Activated effector memory CD4-positive, alpha-beta T cell treated with anti-CD3 and anti-CD28 coated beads, Interleukin-2, amount 50 U/mL, for 16 hours (primary cell): ENCODE measurements at regions not wholly inside any gene's neighbourhood (a gene's known extent, or its start where the extent isn't known, plus 50 kb on each side); places are given as distances from the start of the nearest gene placed in this dataset.
"Not testable (repeated sequence)": the region's sequence is repeated elsewhere in the genome, so short reads cannot be mapped to it uniquely, and the experiment has no call there.

Experiments used
- DNase-seq: peaks from one replicate; pipeline ENCODE4 v3.0.0-alpha.2; 2020

- DNase-seq = not testable (repeated sequence)
These were observed 133.1 kb downstream of the CENPC start for GRCh38 chr4:67412153-67412712.

GRCh38 chr4:67403342-67403741 is 142.0 kb downstream of the CENPC start:
- DNase-seq = no peak

- no peak for DNase-seq
These were observed 143.4 kb downstream of the CENPC start for GRCh38 chr4:67401902-67402301.

- DNase-seq = no peak
These were observed 147.4 kb downstream of the CENPC start for GRCh38 chr4:67397931-67398330.

GRCh38 chr4:67397031-67397430 is 148.3 kb downstream of the CENPC start:
- no peak for DNase-seq

- no peak for DNase-seq
These were observed 149.3 kb downstream of the CENPC start for GRCh38 chr4:67396008-67396407.

- no peak for DNase-seq
These were observed 150.4 kb downstream of the CENPC start for GRCh38 chr4:67394879-67395278.

- DNase-seq = no peak
These were observed 151.5 kb downstream of the CENPC start for GRCh38 chr4:67393699-67394281.

- DNase-seq = no peak
These were observed 152.3 kb downstream of the CENPC start for GRCh38 chr4:67393007-67393406.

GRCh38 chr4:67381406-67381804 is 163.9 kb downstream of the CENPC start:
- DNase-seq = peak; percentile 54

GRCh38 chr4:67380702-67381405 is 164.4 kb downstream of the CENPC start:
- DNase-seq = not testable (repeated sequence)

- DNase-seq = no peak
These were observed 165.1 kb downstream of the CENPC start for GRCh38 chr4:67380154-67380553.

GRCh38 chr4:67375291-67375690 is 170.0 kb downstream of the CENPC start:
- no peak for DNase-seq

- no peak for DNase-seq
These were observed 173.7 kb downstream of the CENPC start for GRCh38 chr4:67371615-67372014.

GRCh38 chr4:67366311-67366861 is 178.9 kb downstream of the CENPC start:
- no peak for DNase-seq

GRCh38 chr4:67365661-67366245 is 179.6 kb downstream of the CENPC start:
- DNase-seq = no peak

- no peak for DNase-seq
These were observed 189.5 kb downstream of the CENPC start for GRCh38 chr4:67355806-67356205.

GRCh38 chr4:67346654-67347053 is 198.6 kb downstream of the CENPC start:
- no peak for DNase-seq

GRCh38 chr4:67344594-67345380 is 200.5 kb downstream of the CENPC start:
- DNase-seq = no peak

- no peak for DNase-seq
These were observed 202.1 kb downstream of the CENPC start for GRCh38 chr4:67343199-67343598.

- no peak for DNase-seq
These were observed 203.0 kb downstream of the CENPC start for GRCh38 chr4:67342291-67342690.

GRCh38 chr4:67333664-67334063 is 211.6 kb downstream of the CENPC start:
- DNase-seq = no peak

GRCh38 chr4:67332627-67333026 is 212.7 kb downstream of the CENPC start:
- no peak for DNase-seq
